CD4-positive, alpha-beta T cell (primary cell): ENCODE measurements at regions not wholly inside any gene's neighbourhood (a gene's known extent, or its start where the extent isn't known, plus 50 kb on each side); places are given as distances from the start of the nearest gene placed in this dataset.

Source experiments
- ATAC-seq: fragments of 200-7000 bp; cut with Tn5 transposase; one replicate; pipeline ENCODE4 v1.10.0; 2022; ENCODE audit warnings: mild to moderate bottlenecking; ENCODE audit not compliant: poor library complexity
- CTCF ChIA-PET: fragments of 350-600 bp; sonication (Branson Sonifier 250); formaldehyde crosslinking; loops from one replicate; lab custom pipeline; 2021; ENCODE audit warnings: antibody characterized with exemption, inconsistent platforms; lab: Charles Lee
- POLR2A ChIA-PET: fragments of 350-600 bp; sonication (Branson Sonifier 250); formaldehyde crosslinking; loops from one replicate; lab custom pipeline; 2021; ENCODE audit warnings: antibody characterized with exemption, inconsistent platforms; lab: Charles Lee
- DNase-seq, 14 experiments: peaks; one replicate each; pipeline ENCODE4 v3.0.0-alpha.2; 2013 to 2020; ENCODE audit warnings: mixed read lengths in 2 of 14
- H3K27ac ChIP-seq, 2 donors: one replicate each; pipeline versions ENCODE4 v1.5.1 to v1.7.0; 2013; ENCODE audit warnings: low read length in 2 of 2, low read depth in 1 of 2, mild to moderate bottlenecking in 1 of 2
- H3K27me3 ChIP-seq, 2 experiments: 1 replicate in 1 of 2; 2 replicates in 1 of 2; pipeline versions ENCODE4 v1.6.1 to v1.7.0; 2013; ENCODE audit warnings: low read length in 2 of 2, control low read depth in 1 of 2, mild to moderate bottlenecking in 1 of 2, moderate library complexity in 1 of 2; ENCODE audit not compliant: insufficient read depth in 2 of 2, control insufficient read depth in 1 of 2
- H3K36me3 ChIP-seq: one replicate; pipeline ENCODE4 v1.6.1; 2013; ENCODE audit warnings: low read length, control low read depth; ENCODE audit not compliant: insufficient read depth
- H3K4me1 ChIP-seq: one replicate; pipeline ENCODE4 v1.6.1; 2013; ENCODE audit warnings: low read length, control low read depth; ENCODE audit not compliant: insufficient read depth
- H3K4me3 ChIP-seq: one replicate; pipeline ENCODE4 v1.5.1; 2013; ENCODE audit warnings: mild to moderate bottlenecking, low read length, moderate library complexity
- H3K9me3 ChIP-seq, 2 experiments: 1 replicate in 1 of 2; 2 replicates in 1 of 2; pipeline versions ENCODE4 v1.6.1 to v1.7.0; 2013; ENCODE audit warnings: low read length in 2 of 2, mild to moderate bottlenecking in 2 of 2, control low read depth in 1 of 2, moderate library complexity in 1 of 2; ENCODE audit not compliant: control insufficient read depth in 1 of 2, insufficient read depth in 1 of 2
- H3K27ac Mint-ChIP-seq: one replicate; pipeline ENCODE4 v1.8.0; 2020; ENCODE audit warnings: mixed read lengths
- H3K27me3 Mint-ChIP-seq: one replicate; pipeline ENCODE4 v1.8.0; 2021; ENCODE audit warnings: mixed read lengths
- H3K36me3 Mint-ChIP-seq: one replicate; pipeline ENCODE4 v1.8.0; 2021; ENCODE audit warnings: low read depth, mixed read lengths
- H3K4me1 Mint-ChIP-seq: one replicate; pipeline ENCODE4 v1.8.0; 2021; ENCODE audit warnings: low read depth, mixed read lengths
- H3K4me3 Mint-ChIP-seq: one replicate; pipeline ENCODE4 v1.8.0; 2020; ENCODE audit warnings: mild to moderate bottlenecking, mixed read lengths
- H3K9me3 Mint-ChIP-seq: one replicate; pipeline ENCODE4 v1.8.0; 2020; ENCODE audit warnings: mixed read lengths
- CTCF ChIP-seq: fragments of 200-600 bp; IDR thresholded peaks from one replicate; pipeline ENCODE4 v1.8.0; 2022; ENCODE audit warnings: antibody characterized with exemption, mild to moderate bottlenecking
- intact Hi-C, 2 experiments: fragments of 100-400 bp; cut with DNase I in 1 of 2; cut with micrococcal nuclease in 1 of 2; formaldehyde crosslinking; loops; one replicate each; pipeline versions ENCODE4 v1.15.1 to v1.9.0; 2023 to 2025; cut with DNase I, micrococcal nuclease

DNA sequence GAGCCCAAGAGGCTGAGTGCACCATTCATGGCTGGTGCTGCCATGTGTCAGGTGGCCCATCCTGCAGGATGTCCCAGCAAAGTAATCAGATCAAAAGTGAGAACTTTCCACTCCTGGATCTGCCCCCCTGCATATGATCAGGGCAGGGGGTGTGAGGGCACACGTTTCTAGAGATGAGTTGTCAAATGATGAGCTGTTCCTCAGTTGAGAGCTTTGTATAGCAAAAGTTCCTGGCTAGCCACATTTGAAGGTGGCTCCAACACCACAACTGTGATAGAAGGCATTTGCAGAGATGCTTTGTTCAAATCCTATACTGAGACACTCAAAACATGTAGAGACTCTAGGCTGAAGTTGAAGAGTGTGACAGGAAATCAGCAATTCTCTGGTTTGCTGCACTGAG, 501.8 kb downstream of the BCOR start:
- no peaks in the 10 kb centered on the region for H3K27me3 ChIP-seq

GRCh38 chrX:39596437-39596836, 501.3 kb downstream of the BCOR start:
- ATAC-seq: no peak
- intact Hi-C loops: no loop called here
- Histone ChIP-seq H3K27me3 (no peaks in the 10 kb centered on the region), H3K27ac (no peak overlapping the region), H3K4me3 (no peak overlapping the region), H3K36me3 (no peaks in the 10 kb centered on the region), H3K4me1 (no peaks in the 10 kb centered on the region), H3K9me3 (no peaks in the 10 kb centered on the region)
- Mint-ChIP-seq H3K36me3 (no peaks in the 10 kb centered on the region), H3K27ac (no peak overlapping the region), H3K27me3 (no peaks in the 10 kb centered on the region), H3K4me3 (no peak overlapping the region), H3K9me3 (no peaks in the 10 kb centered on the region), H3K4me1 (no peaks in the 10 kb centered on the region)
- CTCF ChIA-PET: no interaction called here
- no peak for DNase-seq
- TF ChIP-seq CTCF: no peak
- POLR2A ChIA-PET: no interaction called here

More for the DNA sequence above, 501.8 kb downstream of the BCOR start:
- ATAC-seq: no peak
- no peaks in the 10 kb centered on the region for H3K9me3 Mint-ChIP-seq
- Histone ChIP-seq H3K4me3 (no peak overlapping the region), H3K9me3 (no peaks in the 10 kb centered on the region), H3K36me3 (no peaks in the 10 kb centered on the region), H3K4me1 (no peaks in the 10 kb centered on the region), H3K27ac (no peak overlapping the region)
- no peak for DNase-seq
- no peak for TF ChIP-seq CTCF
- intact Hi-C loops: no loop called here
- H3K27ac Mint-ChIP-seq: no peak overlapping the region
- CTCF ChIA-PET: no interaction called here
- no peaks in the 10 kb centered on the region for H3K27me3 Mint-ChIP-seq
- POLR2A ChIA-PET: no interaction called here
- no peaks in the 10 kb centered on the region for H3K36me3 Mint-ChIP-seq
- H3K4me3 Mint-ChIP-seq: no peak overlapping the region
- H3K4me1 Mint-ChIP-seq: no peaks in the 10 kb centered on the region

DNA sequence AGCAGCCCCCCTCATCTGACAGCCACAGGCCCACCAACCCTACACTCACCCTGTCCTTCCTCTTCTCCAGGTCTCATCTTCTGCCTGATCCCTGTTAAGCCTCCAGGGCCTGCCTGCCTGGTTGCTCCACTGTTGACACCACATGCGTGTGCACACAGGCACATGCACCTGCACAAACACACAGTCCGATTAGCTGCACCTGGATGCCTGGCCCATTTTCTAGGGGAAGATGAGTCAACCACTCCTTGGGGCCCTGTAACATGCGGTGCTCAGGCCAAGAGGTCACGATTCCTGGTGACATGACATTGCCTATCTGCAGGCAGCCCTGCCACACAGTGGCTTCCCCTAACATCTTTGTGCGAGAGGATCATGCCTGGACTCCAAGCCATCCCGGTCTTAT, 498.4 kb downstream of the BCOR start:
- no peak for ATAC-seq
- H3K4me3 ChIP-seq: no peak overlapping the region
- Mint-ChIP-seq H3K27ac (no peak overlapping the region), H3K9me3 (no peaks in the 10 kb centered on the region), H3K36me3 (no peaks in the 10 kb centered on the region), H3K27me3 (no peaks in the 10 kb centered on the region), H3K4me3 (no peak overlapping the region), H3K4me1 (no peaks in the 10 kb centered on the region)
- no peak overlapping the region for H3K27ac ChIP-seq
- H3K9me3 ChIP-seq: no peaks in the 10 kb centered on the region
- no peaks in the 10 kb centered on the region for H3K4me1 ChIP-seq
- intact Hi-C loops: no loop called here
- H3K27me3 ChIP-seq: no peaks in the 10 kb centered on the region
- TF ChIP-seq CTCF: no peak
- POLR2A ChIA-PET: no interaction called here
- CTCF ChIA-PET: no interaction called here
- no peak for DNase-seq
- no peaks in the 10 kb centered on the region for H3K36me3 ChIP-seq
